NT2/D1 (cell line): ENCODE measurements at regions not wholly inside any gene's neighbourhood (a gene's known extent, or its start where the extent isn't known, plus 50 kb on each side); places are given as distances from the start of the nearest gene placed in this dataset.

Experiments
- DNase-seq: peaks from one replicate; pipeline ENCODE4 v3.0.0-alpha.2; 2011; ENCODE audit warnings: low read depth, low spot score
- H3K27me3 ChIP-seq: 2 replicates; pipeline ENCODE4 v1.6.0; 2011; ENCODE audit warnings: mild to moderate bottlenecking; ENCODE audit not compliant: insufficient read length, insufficient read depth
- H3K36me3 ChIP-seq: 2 replicates; pipeline ENCODE4 v1.6.1; 2011; ENCODE audit warnings: mild to moderate bottlenecking, low read length, mixed read lengths; ENCODE audit not compliant: insufficient read depth, insufficient read length
- H3K4me1 ChIP-seq: 2 replicates; pipeline ENCODE4 v1.5.1; 2011; ENCODE audit not compliant: insufficient read depth, insufficient read length
- H3K4me3 ChIP-seq: 2 replicates; pipeline ENCODE4 v1.5.1; 2011; ENCODE audit warnings: low read depth; ENCODE audit not compliant: insufficient read length
- H3K9ac ChIP-seq: 2 replicates; pipeline ENCODE4 v1.6.0; 2011; ENCODE audit warnings: low read depth; ENCODE audit not compliant: insufficient read length
- H3K9me3 ChIP-seq: 2 replicates; pipeline ENCODE4 v1.5.1; 2011; ENCODE audit warnings: mild to moderate bottlenecking, low read length; ENCODE audit not compliant: insufficient read depth
- SUZ12 ChIP-seq: IDR thresholded peaks from 2 replicates; pipeline ENCODE4 v1.6.1; 2011; ENCODE audit not compliant: insufficient read length, insufficient read depth; ENCODE audit errors: extremely low read depth
- YY1 ChIP-seq: IDR thresholded peaks from 2 replicates; pipeline ENCODE4 v1.6.1; 2011; ENCODE audit not compliant: insufficient read length, insufficient read depth
- ZNF274 ChIP-seq: IDR thresholded peaks from 2 replicates; pipeline ENCODE4 v1.6.1; 2011; ENCODE audit warnings: mild to moderate bottlenecking, low read depth, low read length

- Histone ChIP-seq H3K27me3 (no peaks in the 10 kb centered on the region), H3K4me1 (peaks cover 2% of the 10 kb centered on the region), H3K4me3 (no peak overlapping the region), H3K9me3 (no peaks in the 10 kb centered on the region; the same call in 1 of the 2 replicates), H3K9ac (no peak overlapping the region), H3K36me3 (no peaks in the 10 kb centered on the region)
- no peak for DNase-seq
- no peak for TF ChIP-seq SUZ12
- TF ChIP-seq YY1: no peak
- TF ChIP-seq ZNF274: no peak
Observed at GRCh38 chr1:36664571-36665287, 182.0 kb upstream of the CSF3R start.

GRCh38 chr1:36663772-36664430, 181.2 kb upstream of the CSF3R start:
- TF ChIP-seq SUZ12 (no peak), YY1 (no peak), ZNF274 (no peak)
- Histone ChIP-seq H3K9me3 (peaks cover 4% of the 10 kb centered on the region; the same call in 1 of the 2 replicates), H3K36me3 (no peaks in the 10 kb centered on the region), H3K4me3 (no peak overlapping the region), H3K27me3 (no peaks in the 10 kb centered on the region), H3K4me1 (peaks cover 1% of the 10 kb centered on the region), H3K9ac (no peak overlapping the region)
- DNase-seq: no peak

- H3K36me3 ChIP-seq: no peaks in the 10 kb centered on the region
- H3K27me3 ChIP-seq: no peaks in the 10 kb centered on the region
- H3K9me3 ChIP-seq: peaks cover 8% of the 10 kb centered on the region; the same call in 1 of the 2 replicates
- H3K4me1 ChIP-seq: no peaks in the 10 kb centered on the region
- TF ChIP-seq YY1: no peak
- TF ChIP-seq ZNF274: no peak
- TF ChIP-seq SUZ12: no peak
- H3K4me3 ChIP-seq: no peak overlapping the region
- H3K9ac ChIP-seq: no peak overlapping the region
- no peak for DNase-seq
Observed at GRCh38 chr1:36658838-36659237, 176.1 kb upstream of the CSF3R start.

- peaks cover 8% of the 10 kb centered on the region; the same call in 1 of the 2 replicates for H3K9me3 ChIP-seq
- H3K4me1 ChIP-seq: no peaks in the 10 kb centered on the region
- TF ChIP-seq SUZ12 (no peak), YY1 (no peak), ZNF274 (no peak)
- no peaks in the 10 kb centered on the region for H3K36me3 ChIP-seq
- no peaks in the 10 kb centered on the region for H3K27me3 ChIP-seq
- H3K4me3 ChIP-seq: no peak overlapping the region
- no peak overlapping the region for H3K9ac ChIP-seq
- DNase-seq: no peak
Observed at GRCh38 chr1:36657826-36658225, 175.1 kb upstream of the CSF3R start.

- no peak overlapping the region for H3K9ac ChIP-seq
Observed at GRCh38 chr1:36656838-36657237, 174.1 kb upstream of the CSF3R start.

GRCh38 chr1:36656271-36656670, 173.6 kb upstream of the CSF3R start:
- H3K9me3 ChIP-seq: peaks cover 8% of the 10 kb centered on the region; the same call in 1 of the 2 replicates
- H3K4me1 ChIP-seq: no peaks in the 10 kb centered on the region
- no peaks in the 10 kb centered on the region for H3K36me3 ChIP-seq
- H3K9ac ChIP-seq: no peak overlapping the region
- no peak for DNase-seq
- H3K4me3 ChIP-seq: no peak overlapping the region
- H3K27me3 ChIP-seq: no peaks in the 10 kb centered on the region
- TF ChIP-seq YY1 (no peak), SUZ12 (no peak), ZNF274 (no peak)

More at GRCh38 chr1:36656838-36657237, 174.1 kb upstream of the CSF3R start:
- no peak for TF ChIP-seq YY1
- TF ChIP-seq ZNF274: no peak
- no peak for TF ChIP-seq SUZ12
- H3K9me3 ChIP-seq: peaks cover 8% of the 10 kb centered on the region; the same call in 1 of the 2 replicates
- DNase-seq: no peak
- no peaks in the 10 kb centered on the region for H3K4me1 ChIP-seq
- no peaks in the 10 kb centered on the region for H3K27me3 ChIP-seq
- no peak overlapping the region for H3K4me3 ChIP-seq
- no peaks in the 10 kb centered on the region for H3K36me3 ChIP-seq

- H3K36me3 ChIP-seq: no peaks in the 10 kb centered on the region
- H3K9ac ChIP-seq: no peak overlapping the region
- no peaks in the 10 kb centered on the region for H3K4me1 ChIP-seq
- peaks cover 2% of the 10 kb centered on the region for H3K27me3 ChIP-seq
- H3K4me3 ChIP-seq: no peak overlapping the region
- peaks cover 8% of the 10 kb centered on the region; the same call in 1 of the 2 replicates for H3K9me3 ChIP-seq
- DNase-seq: no peak
- TF ChIP-seq ZNF274 (no peak), SUZ12 (no peak), YY1 (no peak)
Observed at GRCh38 chr1:36654586-36654985, 171.9 kb upstream of the CSF3R start.
